ENCODE measurements at regions not wholly inside any gene's neighbourhood (a gene's known extent, or its start where the extent isn't known, plus 50 kb on each side); places are given as distances from the start of the nearest gene placed in this dataset.

GRCh38 chr3:182246870-182247269 is 535.1 kb downstream of the SOX2 start:
- TF ChIP-seq POLR2AphosphoS5 (IDR thresholded peaks at IDR 0.05; ENCODE audit: low read depth, low read length): no peak
- TF ChIP-seq TAF1 (IDR thresholded peaks at IDR 0.05; ENCODE audit: low read depth, low read length): no peak
